Activated naive CD4-positive, alpha-beta T cell treated with Interleukin-2 at 50 U/mL for 16 hours (primary cell): ENCODE measurements at regions not wholly inside any gene's neighbourhood (a gene's known extent, or its start where the extent isn't known, plus 50 kb on each side); places are given as distances from the start of the nearest gene placed in this dataset.

Source experiments
- DNase-seq: peaks from one replicate; pipeline ENCODE4 v3.0.0-alpha.2; 2020

- DNase-seq: no peak
Observed at GRCh38 chr3:194268654-194269512, 82.2 kb downstream of the CPN2 start.

DNA sequence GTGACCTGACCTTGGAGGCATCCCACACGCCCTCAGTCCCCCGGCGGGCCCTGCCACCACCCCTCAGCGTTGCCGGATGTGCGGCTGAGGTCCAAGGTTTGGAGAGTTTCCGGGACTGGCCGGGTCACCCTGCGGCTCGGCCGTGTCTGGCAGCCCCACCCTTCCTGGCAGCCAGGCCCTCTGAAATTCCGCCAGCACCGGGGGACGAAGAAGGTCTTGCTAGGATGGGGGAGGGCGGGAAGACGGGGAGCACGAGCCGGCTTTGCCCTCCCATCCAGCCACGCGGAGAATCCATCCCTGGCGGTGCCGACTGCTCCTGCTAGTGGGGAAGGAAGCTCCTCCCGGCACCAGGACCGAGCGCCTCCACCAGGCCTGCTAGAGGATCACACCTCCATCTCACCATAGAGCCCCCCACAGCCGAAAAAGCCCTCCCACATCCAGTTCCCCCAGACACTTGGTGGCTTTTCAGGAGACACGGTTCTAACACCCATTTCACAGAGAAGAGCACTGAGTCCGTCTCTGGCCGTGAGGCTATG, 81.5 kb downstream of the CPN2 start:
- DNase-seq: no peak

- no peak for DNase-seq
Observed at GRCh38 chr3:194270627-194271459, 80.3 kb downstream of the CPN2 start.

GRCh38 chr3:194271460-194272035, 79.6 kb downstream of the CPN2 start:
- DNase-seq: no peak

DNA sequence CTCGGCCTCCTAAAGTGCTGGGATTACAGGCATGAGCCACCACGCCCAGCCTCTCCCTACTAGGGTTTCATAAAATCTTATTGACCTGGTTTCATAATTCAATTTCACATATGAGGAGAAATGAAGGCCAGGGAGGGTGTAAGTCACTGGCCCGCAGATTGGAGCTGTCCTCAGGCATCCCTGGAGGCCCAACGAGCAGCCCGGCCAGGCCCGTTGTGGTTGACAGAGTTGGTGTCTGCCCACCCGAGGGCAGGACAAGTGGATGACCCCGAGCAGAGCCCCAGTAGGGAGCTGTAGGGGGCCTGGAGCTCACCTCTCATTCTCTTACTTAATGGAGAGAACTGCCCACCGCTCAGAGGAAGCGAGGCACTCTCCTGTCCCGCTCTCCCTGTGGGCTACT, 78.9 kb downstream of the CPN2 start:
- DNase-seq: no peak

- DNase-seq: no peak
Observed at GRCh38 chr3:194272861-194273742, 78.0 kb downstream of the CPN2 start.

DNA sequence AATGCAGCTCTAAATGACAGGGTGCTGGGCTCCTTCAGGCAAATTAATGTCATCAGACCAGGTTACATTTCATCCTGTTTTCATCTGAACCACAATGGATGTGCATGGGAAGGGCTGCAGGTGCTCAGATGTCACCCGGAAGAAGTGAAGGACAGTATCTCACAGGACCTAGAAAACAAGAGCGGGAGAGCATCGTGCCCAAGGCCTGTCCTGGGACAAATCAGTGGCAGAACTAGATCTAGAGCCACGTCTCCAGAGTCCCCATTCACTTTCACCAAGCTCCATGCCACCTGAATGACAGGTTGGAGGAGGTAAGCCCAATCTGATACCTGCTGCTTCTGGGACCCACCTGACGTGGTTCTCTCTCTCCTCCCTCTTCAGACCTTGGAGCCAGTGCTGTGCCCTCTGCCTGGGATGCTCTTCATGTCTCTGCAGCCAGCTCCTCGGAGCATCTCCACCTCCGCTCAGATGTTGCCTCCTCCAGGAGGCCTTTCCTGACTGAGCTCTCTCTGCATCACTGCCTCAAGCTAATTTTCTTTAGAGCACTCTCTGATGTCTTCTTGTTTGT, 77.3 kb downstream of the CPN2 start:
- DNase-seq: no peak

GRCh38 chr3:194274424-194275085, 76.6 kb downstream of the CPN2 start:
- no peak for DNase-seq

DNA sequence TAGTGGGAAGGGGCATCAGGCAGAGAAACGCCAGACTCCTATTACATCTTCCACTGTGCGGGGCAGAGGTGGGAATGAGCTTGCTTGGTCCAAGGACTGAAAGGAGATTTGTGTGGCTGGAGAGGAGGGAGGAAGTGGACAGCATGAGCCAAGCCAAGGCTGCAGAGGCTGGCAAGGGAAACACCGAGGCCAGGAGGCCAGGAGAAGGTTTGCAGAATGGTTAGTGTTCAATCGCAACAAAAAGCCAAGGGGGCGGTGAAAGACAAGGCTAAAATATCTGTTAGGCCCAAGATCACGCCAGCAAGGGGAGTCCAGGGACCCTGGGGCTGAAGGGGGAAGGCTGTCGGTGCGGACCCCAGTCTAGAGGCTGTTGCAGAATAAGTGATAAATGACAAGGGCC, 75.8 kb downstream of the CPN2 start:
- DNase-seq: no peak

DNA sequence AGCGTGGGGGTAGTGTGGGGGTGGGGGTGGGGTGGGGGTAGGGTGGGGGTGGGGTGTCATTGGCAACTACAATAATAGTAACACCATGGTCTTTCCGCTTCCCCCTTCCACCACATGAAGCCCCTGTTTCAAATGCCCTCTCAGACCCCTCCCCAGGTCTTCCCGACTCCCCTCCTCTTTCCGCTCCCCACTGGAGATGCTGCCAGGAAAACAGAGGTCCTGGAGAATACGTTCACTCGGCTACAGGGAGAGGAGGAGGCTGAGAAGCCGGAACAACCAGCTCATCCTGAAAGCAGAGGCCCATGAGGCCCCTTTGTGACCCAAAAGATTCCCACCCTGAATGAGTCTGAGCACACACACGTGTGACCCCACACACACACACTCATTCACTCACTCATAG, 75.4 kb downstream of the CPN2 start:
- no peak for DNase-seq

DNA sequence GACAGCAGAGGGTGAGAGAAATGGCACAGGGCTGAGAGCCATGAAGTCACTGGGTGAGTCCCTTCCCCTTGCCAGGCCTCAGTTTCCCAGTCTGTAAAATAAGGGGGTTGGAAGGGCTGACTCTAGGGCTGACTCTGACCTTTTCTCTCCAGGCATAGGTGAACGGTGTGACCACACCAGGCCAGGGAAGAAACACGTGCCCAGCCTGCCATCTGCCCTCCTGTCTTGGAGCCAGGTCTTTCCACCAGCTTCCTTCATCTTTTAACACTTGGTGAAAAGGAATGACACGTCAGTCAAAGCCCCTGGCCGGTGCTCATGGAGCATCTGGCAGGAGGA, 74.4 kb downstream of the CPN2 start:
- DNase-seq: no peak

DNA sequence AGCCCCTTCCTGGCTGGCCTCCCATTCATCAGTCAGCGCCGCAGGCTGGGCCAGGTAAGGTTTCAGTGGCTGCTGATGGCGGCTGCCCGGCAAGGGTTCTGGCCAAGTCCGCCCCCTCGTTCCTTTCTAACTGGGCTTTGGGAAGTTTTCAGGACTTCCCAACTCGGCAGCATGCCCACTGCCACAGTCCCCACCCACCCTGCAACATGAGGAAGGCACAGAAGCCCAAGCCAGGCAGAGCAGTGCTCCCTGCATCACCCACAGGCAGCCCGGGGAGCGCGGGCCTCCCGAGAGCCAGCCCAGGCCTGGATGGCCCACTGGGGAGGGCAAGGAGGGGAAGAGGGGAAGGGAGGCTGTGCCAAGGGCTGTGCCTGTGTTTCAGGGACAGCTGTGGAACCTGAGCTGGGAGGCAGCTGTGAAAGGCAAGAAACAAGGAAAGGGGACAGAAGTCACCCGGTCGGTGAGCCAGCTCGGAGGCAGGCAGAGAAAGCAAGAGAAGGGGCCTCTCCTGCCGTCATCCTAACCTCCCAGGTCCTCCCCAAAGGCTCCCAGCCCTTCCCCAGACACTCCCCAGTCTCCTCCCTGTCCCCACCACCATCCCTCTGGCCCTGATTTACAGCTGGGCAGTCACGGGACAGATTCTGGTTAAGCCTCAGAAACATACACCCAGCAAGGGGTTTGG, 73.9 kb downstream of the CPN2 start:
- DNase-seq: no peak

DNA sequence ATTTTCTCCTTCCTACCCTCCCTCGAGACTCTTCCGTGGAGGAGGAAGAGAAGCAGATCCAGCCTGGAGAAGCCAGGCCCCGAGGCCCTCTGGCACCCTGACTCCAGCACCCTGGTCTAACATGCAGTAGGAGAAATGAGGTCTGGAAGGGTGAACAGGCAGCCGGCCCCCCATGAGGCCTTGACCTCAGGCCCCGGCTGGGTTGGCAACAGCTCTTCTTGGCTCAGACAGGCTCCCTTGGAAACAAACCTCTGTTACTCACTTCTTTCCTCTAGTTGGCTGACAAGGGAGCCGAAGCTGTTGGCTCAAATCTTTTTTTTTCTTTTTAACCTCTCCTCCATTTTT, 73.4 kb downstream of the CPN2 start:
- DNase-seq: no peak

- no peak for DNase-seq
Observed at GRCh38 chr3:194278186-194278845, 72.8 kb downstream of the CPN2 start.

DNA sequence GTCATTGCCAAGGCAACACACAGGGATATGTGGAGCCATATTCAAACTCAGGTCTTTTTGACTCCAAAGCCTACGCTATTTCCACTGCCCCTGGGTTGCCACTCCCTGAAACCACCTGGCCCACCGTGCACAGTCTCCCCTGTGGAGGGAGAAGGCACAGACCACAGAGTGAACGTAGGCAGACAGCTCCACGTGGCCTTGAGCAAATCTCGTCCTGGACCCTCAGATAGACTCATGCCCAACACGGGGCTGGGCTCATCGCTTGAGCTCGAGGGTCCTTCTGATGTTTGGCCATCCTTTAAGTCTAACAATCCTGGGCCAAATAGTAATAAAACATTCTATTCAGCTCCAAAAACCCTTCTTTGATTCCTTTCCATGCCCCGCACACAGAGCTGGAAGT, 72.0 kb downstream of the CPN2 start:
- no peak for DNase-seq

GRCh38 chr3:194279701-194280360, 71.3 kb downstream of the CPN2 start:
- DNase-seq: no peak

GRCh38 chr3:194280777-194281176, 70.4 kb downstream of the CPN2 start:
- DNase-seq: no peak

DNA sequence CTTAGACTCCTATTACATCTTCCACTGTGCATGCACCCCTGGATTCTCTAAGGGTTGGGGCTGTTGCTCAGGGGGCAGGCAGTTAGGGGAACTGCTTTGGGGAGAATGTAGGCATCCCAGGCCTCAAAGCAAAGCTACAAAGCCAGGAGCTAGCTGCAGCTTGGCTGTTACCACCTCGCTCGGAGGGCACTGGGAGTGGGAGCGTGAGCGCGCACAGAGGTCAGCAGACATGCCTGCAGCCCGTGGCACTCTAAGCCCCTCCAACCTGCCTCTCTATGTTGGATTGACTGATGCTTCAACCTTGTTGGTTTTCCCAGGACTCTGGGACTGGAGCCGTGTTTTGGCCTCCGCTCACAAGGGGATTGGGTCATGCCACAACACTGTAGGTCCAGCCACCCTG, 69.8 kb downstream of the CPN2 start:
- DNase-seq: no peak

GRCh38 chr3:194281766-194282165, 69.4 kb downstream of the CPN2 start:
- DNase-seq: no peak
